HCT116 (cell line): ENCODE measurements at regions not wholly inside any gene's neighbourhood (a gene's known extent, or its start where the extent isn't known, plus 50 kb on each side); places are given as distances from the start of the nearest gene placed in this dataset.

Source experiments
- CTCF ChIP-seq, 3 experiments: fragments of 200-600 bp in 1 of 3; sonication (generic) in 1 of 3; IDR thresholded peaks in 2 of 3; conservative IDR thresholded peaks in 1 of 3; 2 replicates each; pipeline ENCODE4 v1.5.1; 2012 to 2017; ENCODE audit warnings: low read depth in 2 of 3, low read length in 2 of 3, antibody characterized with exemption in 1 of 3, borderline replicate concordance in 1 of 3, control low read depth in 1 of 3, mild to moderate bottlenecking in 1 of 3, mixed read lengths in 1 of 3, mixed run types in 1 of 3, moderate library complexity in 1 of 3; ENCODE audit not compliant: insufficient read depth in 1 of 3
- EGR1 ChIP-seq: IDR thresholded peaks from 2 replicates; pipeline ENCODE4 v1.6.1; 2012; ENCODE audit warnings: low read depth
- ELF1 ChIP-seq: IDR thresholded peaks from 2 replicates; pipeline ENCODE4 v1.6.1; 2012; ENCODE audit warnings: low read depth, borderline replicate concordance
- EZH2 ChIP-seq: fragments of 200-600 bp; sonication (generic); IDR thresholded peaks from 2 replicates; pipeline ENCODE4 v1.6.1; 2017; ENCODE audit warnings: antibody characterized with exemption, mixed run types
- EZH2phosphoT487 ChIP-seq: fragments of 200-600 bp; IDR thresholded peaks from 2 replicates; pipeline ENCODE4 v1.6.1; 2018; ENCODE audit warnings: antibody characterized with exemption, borderline replicate concordance
- POLR2AphosphoS5 ChIP-seq: IDR thresholded peaks from 2 replicates; pipeline ENCODE4 v1.6.1; 2011; ENCODE audit warnings: mild to moderate bottlenecking, low read depth, low read length, moderate library complexity
- YY1 ChIP-seq: IDR thresholded peaks from 2 replicates; pipeline ENCODE4 v1.6.1; 2011; ENCODE audit warnings: low read length, low read depth, moderate library complexity, mild to moderate bottlenecking; ENCODE audit not compliant: insufficient replicate concordance; ENCODE audit errors: extremely low read depth

GRCh38 chr21:35128536-35128935 is 79.4 kb upstream of the RUNX1 start:
- TF ChIP-seq ELF1 (no peak), POLR2AphosphoS5 (no peak), CTCF (IDR thresholded peaks at IDR 0.05 in 2 of 3, conservative IDR thresholded peaks at IDR 0.05 in 1 of 3; ENCODE audit: borderline replicate concordance in 1 of 3, insufficient read depth in 1 of 3, low read depth in 2 of 3, low read length in 2 of 3) (no peak), EZH2phosphoT487 (no peak), YY1 (no peak), EGR1 (no peak), EZH2 (no peak)
